ENCODE measurements at regions not wholly inside any gene's neighbourhood (a gene's known extent, or its start where the extent isn't known, plus 50 kb on each side); places are given as distances from the start of the nearest gene placed in this dataset.
"Not testable (repeated sequence)": the region's sequence is repeated elsewhere in the genome, so short reads cannot be mapped to it uniquely, and the experiment has no call there.

DNA sequence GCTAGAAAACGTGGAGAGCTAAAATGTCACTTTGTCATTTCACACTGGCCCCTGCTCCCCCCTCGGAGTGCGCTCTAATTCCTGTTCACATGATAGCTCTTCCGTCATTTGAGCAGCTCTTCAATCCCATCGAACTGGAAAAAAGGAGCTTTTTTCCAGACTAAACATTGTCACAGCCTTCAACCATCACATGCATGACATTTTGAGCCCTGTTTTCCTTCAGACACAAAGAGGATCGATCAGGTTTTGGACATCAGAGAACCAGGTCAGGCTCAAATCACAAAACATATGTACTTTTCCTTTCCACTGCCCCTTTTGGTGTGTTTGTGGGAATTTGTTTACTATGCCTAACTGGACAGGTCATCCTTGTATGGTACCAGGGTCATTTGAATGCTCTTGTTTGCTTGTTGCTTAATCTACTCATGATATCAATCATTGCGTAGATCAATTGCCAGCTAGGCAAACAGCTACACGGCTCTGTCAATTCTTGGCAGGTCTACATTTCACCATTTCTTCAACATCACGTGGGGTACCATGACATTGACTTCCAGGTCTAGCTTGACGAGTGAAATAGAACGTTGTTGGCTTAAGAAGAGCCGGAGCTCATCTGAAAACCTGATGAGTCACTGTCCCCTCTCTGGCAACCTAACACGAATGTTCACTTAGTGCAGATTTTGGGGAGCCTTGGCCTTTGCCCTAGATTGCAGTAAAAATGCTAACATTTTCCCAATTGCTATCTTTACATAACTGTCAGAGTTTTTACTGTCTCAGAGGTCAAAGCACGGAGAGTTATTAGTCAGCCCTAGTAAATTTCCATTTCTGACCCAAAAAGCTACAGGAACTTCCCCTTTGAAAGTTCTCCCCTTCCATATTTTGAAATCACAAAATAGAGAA, 87.3 kb downstream of the LYZL2 start:
- Histone ChIP-seq H3K9me3 (no peaks in the 10 kb centered on the region), H3K36me3 (no peaks in the 10 kb centered on the region), H3K27ac (peak overlapping the region in 3 of 4 donors; percentile 4 to 25 (median 19)), H3K27me3 (no peaks in the 10 kb centered on the region), H3K4me1 (peaks cover 0 to 2% (median 0%) of the 10 kb centered on the region in 4 donors), H3K4me3 (no peak overlapping the region)
- TF ChIP-seq POLR2AphosphoS5 (IDR thresholded peaks at IDR 0.05) (no peak), EP300 (IDR thresholded peaks at IDR 0.05; ENCODE audit: low read depth) (no peak), POLR2A (IDR thresholded peaks at IDR 0.05) (no peak)
- TF ChIP-seq, protein P1, sequence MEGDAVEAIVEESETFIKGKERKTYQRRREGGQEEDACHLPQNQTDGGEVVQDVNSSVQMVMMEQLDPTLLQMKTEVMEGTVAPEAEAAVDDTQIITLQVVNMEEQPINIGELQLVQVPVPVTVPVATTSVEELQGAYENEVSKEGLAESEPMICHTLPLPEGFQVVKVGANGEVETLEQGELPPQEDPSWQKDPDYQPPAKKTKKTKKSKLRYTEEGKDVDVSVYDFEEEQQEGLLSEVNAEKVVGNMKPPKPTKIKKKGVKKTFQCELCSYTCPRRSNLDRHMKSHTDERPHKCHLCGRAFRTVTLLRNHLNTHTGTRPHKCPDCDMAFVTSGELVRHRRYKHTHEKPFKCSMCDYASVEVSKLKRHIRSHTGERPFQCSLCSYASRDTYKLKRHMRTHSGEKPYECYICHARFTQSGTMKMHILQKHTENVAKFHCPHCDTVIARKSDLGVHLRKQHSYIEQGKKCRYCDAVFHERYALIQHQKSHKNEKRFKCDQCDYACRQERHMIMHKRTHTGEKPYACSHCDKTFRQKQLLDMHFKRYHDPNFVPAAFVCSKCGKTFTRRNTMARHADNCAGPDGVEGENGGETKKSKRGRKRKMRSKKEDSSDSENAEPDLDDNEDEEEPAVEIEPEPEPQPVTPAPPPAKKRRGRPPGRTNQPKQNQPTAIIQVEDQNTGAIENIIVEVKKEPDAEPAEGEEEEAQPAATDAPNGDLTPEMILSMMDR (IDR thresholded peaks at IDR 0.05), result no peak
- DNase-seq, result no peak
- 58 to 61% methylated on average over 8 to 14 of the region's 14 CpGs for WGBS, 2 donors (ENCODE audit: low coverage in 1 of 2)
- intact Hi-C loops (cut with DNase I; ENCODE audit: low total_unique reads) (no loop called here), in situ Hi-C loops (cut with MboI; ENCODE audit: low pct_ligation_motif_present in 1 of 4, low pct_unique_long_range_greater_than_20kb in 1 of 4, low sequenced_read_pairs in 3 of 4) (no loop called here)

DNA sequence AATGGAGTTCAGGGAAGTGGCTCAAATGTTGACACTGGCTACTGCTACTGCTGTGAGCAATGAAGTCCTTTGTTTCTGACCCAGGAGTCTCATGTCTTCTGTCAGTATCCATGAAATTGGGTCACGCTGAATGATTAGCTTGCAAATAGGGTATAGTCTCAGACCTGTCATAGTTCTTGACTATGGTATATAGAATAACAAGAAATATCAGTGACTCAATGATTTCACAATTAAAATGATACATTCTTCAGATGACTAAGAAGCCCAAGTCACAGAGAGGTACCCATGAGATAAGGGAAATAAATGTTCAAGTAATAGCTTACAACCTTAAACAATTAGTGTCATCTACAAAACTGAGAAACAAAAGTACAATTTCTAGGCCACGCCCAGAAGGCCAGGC, 89.3 kb downstream of the LYZL2 start:
- intact Hi-C loops (cut with DNase I; ENCODE audit: low total_unique reads), result no loop called here
- WGBS, 2 donors (ENCODE audit: low coverage in 1 of 2), result 71 to 100% methylated on average over 1 to 2 of the region's 2 CpGs
- Histone ChIP-seq H3K9me3 (no peaks in the 10 kb centered on the region), H3K27me3 (no peaks in the 10 kb centered on the region), H3K4me1 (peaks cover 0 to 8% (median 0%) of the 10 kb centered on the region in 4 donors), H3K27ac (no peak overlapping the region), H3K36me3 (no peaks in the 10 kb centered on the region), H3K4me3 (no peak overlapping the region)
- DNase-seq, result no peak
- TF ChIP-seq POLR2AphosphoS5 (IDR thresholded peaks at IDR 0.05) (no peak), EP300 (IDR thresholded peaks at IDR 0.05; ENCODE audit: low read depth) (no peak)
- TF ChIP-seq, protein P1 (IDR thresholded peaks at IDR 0.05), result no peak
- in situ Hi-C loops (cut with MboI; ENCODE audit: low pct_ligation_motif_present in 1 of 4, low pct_unique_long_range_greater_than_20kb in 1 of 4, low sequenced_read_pairs in 3 of 4), result no loop called here

DNA sequence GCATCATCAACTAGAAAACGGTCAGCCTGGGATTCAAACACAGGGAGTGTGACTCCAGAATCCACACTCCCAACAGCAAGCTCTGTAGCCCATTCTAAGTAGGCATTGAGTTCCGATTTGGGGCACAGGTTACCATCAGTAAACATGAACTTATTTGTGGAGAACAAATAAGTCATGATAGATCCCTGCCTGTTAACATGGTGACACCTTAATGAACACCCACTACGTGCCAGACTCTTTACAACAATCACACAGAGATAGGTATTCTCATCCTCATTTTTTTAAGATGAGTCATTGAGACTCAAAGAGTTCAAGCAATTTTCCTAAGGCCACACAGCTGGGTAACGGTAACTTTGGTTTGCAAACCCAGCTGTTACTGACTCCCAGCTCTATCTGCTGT, 91.5 kb downstream of the LYZL2 start:
- Histone ChIP-seq H3K36me3 (no peaks in the 10 kb centered on the region), H3K27ac (peak overlapping the region; percentile 24 to 49 (median 32)), H3K4me3 (no peak overlapping the region), H3K27me3 (no peaks in the 10 kb centered on the region), H3K9me3 (no peaks in the 10 kb centered on the region), H3K4me1 (peaks cover 0 to 8% (median 0%) of the 10 kb centered on the region in 4 donors)
- in situ Hi-C loops (cut with MboI; ENCODE audit: low pct_ligation_motif_present in 1 of 4, low pct_unique_long_range_greater_than_20kb in 1 of 4, low sequenced_read_pairs in 3 of 4) (loop anchor here in 2 of 4 donors (5.0 to 10.0 kb wide), 2 partner anchors 123 to 126 kb away; no protein-coding TSS in a partner anchor), intact Hi-C loops (cut with DNase I; ENCODE audit: low total_unique reads) (no loop called here)
- TF ChIP-seq POLR2AphosphoS5 (IDR thresholded peaks at IDR 0.05) (no peak), EP300 (IDR thresholded peaks at IDR 0.05; ENCODE audit: low read depth) (no peak), POLR2A (IDR thresholded peaks at IDR 0.05) (no peak)
- TF ChIP-seq, protein P1 (IDR thresholded peaks at IDR 0.05), result no peak
- no peak for DNase-seq
- WGBS, 2 donors (ENCODE audit: low coverage in 1 of 2), result 37 to 66% methylated on average over 2 to 4 of the region's 4 CpGs

DNA sequence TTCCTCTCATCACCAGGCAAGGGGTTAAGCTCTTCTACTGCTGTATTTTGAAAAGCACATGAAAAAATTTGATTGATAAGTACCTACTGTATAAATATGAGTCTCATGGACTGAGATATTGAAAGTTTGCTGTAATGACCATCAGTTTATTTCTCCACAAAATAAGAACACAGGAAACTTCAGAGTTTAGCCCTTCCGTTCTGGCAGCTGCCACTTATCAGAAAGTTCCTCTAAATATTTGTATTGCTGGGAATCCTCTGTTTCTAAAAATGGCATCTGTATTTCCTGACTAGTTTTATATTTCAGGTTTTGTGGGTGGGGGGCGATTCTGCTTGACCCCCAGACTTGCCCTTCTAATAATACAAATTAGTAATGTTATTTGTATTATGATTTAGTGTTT, 92.0 kb downstream of the LYZL2 start:
- H3K4me1 ChIP-seq, result peaks cover 0 to 8% (median 0%) of the 10 kb centered on the region in 4 donors
- H3K4me3 ChIP-seq, result no peak overlapping the region
- WGBS, 2 donors (ENCODE audit: low coverage in 1 of 2), result 25 to 53% methylated on average over 1 to 2 of the region's 2 CpGs
- TF ChIP-seq POLR2A (IDR thresholded peaks at IDR 0.05) (no peak), POLR2AphosphoS5 (IDR thresholded peaks at IDR 0.05) (no peak), EP300 (IDR thresholded peaks at IDR 0.05; ENCODE audit: low read depth) (no peak)
- TF ChIP-seq, protein P1 (IDR thresholded peaks at IDR 0.05), result no peak
- DNase-seq, result no peak
- no peaks in the 10 kb centered on the region for H3K36me3 ChIP-seq
- in situ Hi-C loops (cut with MboI; ENCODE audit: low pct_ligation_motif_present in 1 of 4, low pct_unique_long_range_greater_than_20kb in 1 of 4, low sequenced_read_pairs in 3 of 4) (loop anchor here in 2 of 4 donors (5.0 to 10.0 kb wide), 2 partner anchors 123 to 125 kb away; no protein-coding TSS in a partner anchor), intact Hi-C loops (cut with DNase I; ENCODE audit: low total_unique reads) (no loop called here)
- H3K27me3 ChIP-seq, result no peaks in the 10 kb centered on the region
- no peaks in the 10 kb centered on the region for H3K9me3 ChIP-seq
- H3K27ac ChIP-seq, result peak overlapping the region; percentile 24 to 49 (median 32)

DNA sequence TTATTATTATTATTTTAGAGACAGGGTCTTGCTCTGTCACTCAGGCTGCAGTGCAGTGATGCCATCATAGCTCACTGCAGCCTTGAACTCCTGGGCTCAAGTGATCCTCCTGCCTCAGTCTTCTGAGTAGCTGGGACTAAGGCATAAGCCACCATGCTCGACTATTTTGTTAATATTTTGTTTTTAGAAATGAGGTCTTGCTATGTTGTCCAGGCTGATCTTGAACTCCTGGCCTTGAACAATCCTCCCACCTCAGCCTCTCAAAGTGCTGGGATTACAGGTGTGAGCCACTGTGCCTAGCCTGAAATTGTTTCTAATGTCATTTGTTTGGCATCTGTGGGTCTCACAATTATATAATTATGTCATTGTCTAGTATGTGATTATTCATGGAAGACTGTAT, 92.4 kb downstream of the LYZL2 start:
- 29 to 55% methylated on average over 1 of the region's 1 CpG for WGBS, 2 donors (ENCODE audit: low coverage in 1 of 2)
- H3K27ac ChIP-seq, result peak overlapping the region; percentile 13 to 49 (median 28)
- H3K36me3 ChIP-seq; intact Hi-C loops (cut with DNase I; ENCODE audit: low total_unique reads); H3K9me3 ChIP-seq; H3K4me3 ChIP-seq; DNase-seq; H3K27me3 ChIP-seq; H3K4me1 ChIP-seq: not testable (repeated sequence)
- in situ Hi-C loops (cut with MboI; ENCODE audit: low pct_ligation_motif_present in 1 of 4, low pct_unique_long_range_greater_than_20kb in 1 of 4, low sequenced_read_pairs in 3 of 4), result loop anchor here in 2 of 4 donors (5.0 to 10.0 kb wide), 2 partner anchors 122 to 125 kb away; no protein-coding TSS in a partner anchor
